OCI-LY7 (cell line): ENCODE measurements at regions not wholly inside any gene's neighbourhood (a gene's known extent, or its start where the extent isn't known, plus 50 kb on each side); places are given as distances from the start of the nearest gene placed in this dataset.

ENCODE experiments used
- CTCF ChIP-seq: fragments of 200-600 bp; sonication (generic); conservative IDR thresholded peaks from 2 replicates; pipeline ENCODE4 v1.5.1; 2014; ENCODE audit warnings: mild to moderate bottlenecking, antibody characterized with exemption, low read length, moderate library complexity, mixed read lengths
- EZH2phosphoT487 ChIP-seq: fragments of 200-600 bp; sonication (generic); IDR thresholded peaks from 2 replicates; pipeline ENCODE4 v1.6.1; 2018; ENCODE audit warnings: low read depth, borderline replicate concordance, mild to moderate bottlenecking, mixed run types, antibody characterized with exemption, low read length, moderate library complexity, mixed read lengths

GRCh38 chr5:173823274-173823644, 64.9 kb upstream of the CPEB4 start:
- TF ChIP-seq CTCF (no peak), EZH2phosphoT487 (no peak)
